NOMO-1 treated with DMSO at 0.1 percent for 48 hours (cell line): ENCODE measurements at regions not wholly inside any gene's neighbourhood (a gene's known extent, or its start where the extent isn't known, plus 50 kb on each side); places are given as distances from the start of the nearest gene placed in this dataset.
A peak's percentile ranks its signal among the peaks of the same experiment; 100 is the strongest.
"Not testable (repeated sequence)": the region's sequence is repeated elsewhere in the genome, so short reads cannot be mapped to it uniquely, and the experiment has no call there.

ENCODE experiments used
- DNase-seq: peaks from one replicate; lab custom pipeline; 2025; ENCODE audit not compliant: unreplicated experiment; lab: John Stamatoyannopoulos, UW

GRCh38 chr3:8112587-8112986 is 389.0 kb upstream of the LMCD1 start:
- no peak for DNase-seq

GRCh38 chr3:8113626-8114025 is 388.0 kb upstream of the LMCD1 start:
- no peak for DNase-seq

- no peak for DNase-seq
Observed at GRCh38 chr3:8128686-8129085, 372.9 kb upstream of the LMCD1 start.

GRCh38 chr3:8136553-8136952 is 365.1 kb upstream of the LMCD1 start:
- no peak for DNase-seq

GRCh38 chr3:8143186-8143585 is 358.4 kb upstream of the LMCD1 start:
- no peak for DNase-seq

GRCh38 chr3:8145661-8146060 is 356.0 kb upstream of the LMCD1 start:
- DNase-seq = no peak

- no peak for DNase-seq
Observed at GRCh38 chr3:8147711-8148110, 353.9 kb upstream of the LMCD1 start.

GRCh38 chr3:8152821-8153418 is 348.7 kb upstream of the LMCD1 start:
- no peak for DNase-seq

GRCh38 chr3:8153800-8154199 is 347.8 kb upstream of the LMCD1 start:
- no peak for DNase-seq

- no peak for DNase-seq
Observed at GRCh38 chr3:8154617-8155016, 347.0 kb upstream of the LMCD1 start.

- no peak for DNase-seq
Observed at GRCh38 chr3:8156138-8156537, 345.5 kb upstream of the LMCD1 start.

GRCh38 chr3:8156831-8157230 is 344.8 kb upstream of the LMCD1 start:
- no peak for DNase-seq

- no peak for DNase-seq
Observed at GRCh38 chr3:8157640-8158039, 344.0 kb upstream of the LMCD1 start.

- no peak for DNase-seq
Observed at GRCh38 chr3:8164145-8164544, 337.5 kb upstream of the LMCD1 start.

- DNase-seq = no peak
Observed at GRCh38 chr3:8166014-8166413, 335.6 kb upstream of the LMCD1 start.

- no peak for DNase-seq
Observed at GRCh38 chr3:8170971-8171508, 330.6 kb upstream of the LMCD1 start.

GRCh38 chr3:8173892-8174291 is 327.7 kb upstream of the LMCD1 start:
- DNase-seq = no peak

GRCh38 chr3:8176759-8177483 is 324.7 kb upstream of the LMCD1 start:
- DNase-seq = not testable (repeated sequence)

GRCh38 chr3:8178516-8178915 is 323.1 kb upstream of the LMCD1 start:
- DNase-seq = not testable (repeated sequence)

- no peak for DNase-seq
Observed at GRCh38 chr3:8182904-8183303, 318.7 kb upstream of the LMCD1 start.

- DNase-seq = peak; percentile 23
Observed at GRCh38 chr3:8183627-8184026, 318.0 kb upstream of the LMCD1 start.

- no peak for DNase-seq
Observed at GRCh38 chr3:8186213-8186612, 315.4 kb upstream of the LMCD1 start.

- no peak for DNase-seq
Observed at GRCh38 chr3:8187996-8188395, 313.6 kb upstream of the LMCD1 start.
